HG02588 (cell line): ENCODE measurements at regions not wholly inside any gene's neighbourhood (a gene's known extent, or its start where the extent isn't known, plus 50 kb on each side); places are given as distances from the start of the nearest gene placed in this dataset.

Source experiments
- ATAC-seq: cut with Tn5 transposase; IDR thresholded peaks from one replicate; pipeline ENCODE4 v1.9.1; 2021; ENCODE audit warnings: mild to moderate bottlenecking, moderate library complexity; ENCODE audit not compliant: unreplicated experiment

DNA sequence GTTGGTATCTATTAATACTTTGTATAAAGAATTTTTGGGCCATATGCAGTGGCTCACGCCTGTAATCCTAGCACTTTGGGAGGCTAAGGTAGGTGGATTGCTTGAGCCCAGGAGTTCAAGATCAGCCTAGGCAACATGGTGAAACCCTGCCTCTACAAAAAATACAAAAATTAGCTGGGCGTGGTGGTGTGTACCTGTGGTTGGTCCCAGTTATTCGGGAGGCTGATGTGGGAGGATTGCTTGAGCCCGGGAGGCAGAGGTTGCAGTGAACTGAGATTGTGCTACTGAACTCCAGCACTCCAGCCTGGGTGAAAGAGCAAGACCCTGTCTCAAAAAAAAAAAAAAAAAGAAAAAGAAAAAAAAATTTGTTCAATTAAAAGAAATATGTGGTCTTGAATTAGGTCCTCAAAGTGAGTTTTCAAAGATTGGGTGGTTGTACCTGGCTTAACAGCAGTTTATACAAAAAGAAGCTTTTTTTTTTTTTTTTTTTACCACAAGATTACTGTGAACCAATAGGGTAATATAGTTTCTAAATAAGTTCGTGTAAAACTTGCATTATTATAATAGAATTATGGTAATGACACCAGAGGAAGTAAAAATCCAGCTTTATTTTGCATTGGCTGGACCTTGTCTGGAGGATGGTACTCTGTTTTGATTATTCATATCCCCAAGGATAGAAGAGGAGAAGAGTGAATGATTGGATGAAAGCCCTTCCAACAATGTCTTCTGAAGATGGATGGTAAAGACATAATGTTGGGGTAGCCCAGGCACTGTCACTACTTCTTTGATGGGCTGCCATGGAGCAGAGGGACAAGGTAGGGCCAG is 210.3 kb downstream of the MYCN start:
- ATAC-seq = no peak

DNA sequence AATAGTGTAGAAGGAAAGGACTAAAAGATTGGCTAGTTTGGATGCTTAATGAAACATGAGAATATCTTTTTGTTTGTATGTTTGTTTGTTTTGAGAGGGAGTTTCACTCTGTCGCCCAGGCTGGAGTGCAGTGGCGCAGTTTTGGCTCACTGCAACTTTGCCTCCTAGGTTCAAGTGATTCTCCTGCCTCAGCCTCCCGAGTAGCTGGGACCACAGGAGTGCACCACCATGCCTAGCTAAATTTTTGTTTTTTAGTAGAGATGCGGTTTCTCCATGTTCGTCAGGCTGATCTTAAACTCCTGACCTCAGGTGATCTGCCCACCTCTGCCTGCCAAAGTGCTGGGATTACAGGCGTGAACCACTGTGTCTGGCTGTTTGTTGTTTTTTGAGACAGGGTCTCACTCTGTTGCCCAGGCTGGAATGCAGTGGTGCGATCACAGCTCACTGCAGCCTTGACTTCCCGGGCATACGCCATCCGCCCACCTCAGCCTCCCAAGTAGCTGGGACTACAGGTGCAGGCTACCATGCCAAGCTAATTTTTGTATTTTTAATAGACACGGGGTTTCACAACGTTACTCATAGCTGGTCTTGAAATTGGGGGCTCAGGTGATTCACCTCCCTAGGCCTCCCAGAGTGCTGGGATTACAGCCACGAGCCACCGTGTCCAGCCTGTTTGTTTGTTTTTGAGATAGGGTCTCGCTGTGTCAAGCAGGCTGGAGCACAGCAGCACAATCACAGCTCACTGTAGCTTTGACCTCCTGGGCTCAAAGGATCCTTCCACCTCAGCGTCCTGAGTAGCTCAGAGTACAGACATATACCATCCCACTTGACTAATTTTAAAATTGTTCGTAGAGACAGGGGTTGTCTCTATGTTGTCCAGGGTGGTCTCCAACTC is 209.2 kb downstream of the MYCN start:
- ATAC-seq = no peak

DNA sequence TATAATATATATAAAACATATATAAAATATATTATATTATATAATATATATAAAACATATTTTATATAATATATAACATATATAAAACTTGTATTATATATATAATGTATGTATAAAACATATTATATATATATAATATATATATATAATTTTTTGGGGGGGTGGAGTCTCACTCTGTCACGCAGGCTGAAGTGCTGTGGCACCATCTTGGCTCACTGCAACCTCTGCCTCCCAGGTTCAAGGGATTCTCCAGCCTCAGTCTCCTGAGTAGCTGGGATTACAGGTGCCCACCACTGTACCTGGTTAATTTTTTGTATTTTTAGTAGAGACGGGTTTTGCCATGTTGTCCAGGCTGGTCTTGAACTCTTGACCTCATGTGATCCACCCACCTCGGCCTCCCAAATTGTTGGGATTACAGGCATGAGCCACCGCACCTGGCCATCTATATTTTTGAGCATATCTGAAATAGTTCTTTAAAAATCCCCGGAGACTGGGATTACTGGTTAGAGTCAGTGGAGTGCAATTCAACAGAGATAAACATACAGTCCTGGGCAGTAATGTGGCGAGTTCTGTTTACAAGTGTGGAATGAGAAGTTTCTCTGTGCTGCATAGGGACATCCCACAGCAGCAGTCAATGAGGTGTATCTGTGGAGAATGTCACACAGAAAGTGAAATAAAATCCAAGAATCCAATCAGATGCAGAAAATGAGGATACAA is 208.4 kb downstream of the MYCN start:
- ATAC-seq = no peak

DNA sequence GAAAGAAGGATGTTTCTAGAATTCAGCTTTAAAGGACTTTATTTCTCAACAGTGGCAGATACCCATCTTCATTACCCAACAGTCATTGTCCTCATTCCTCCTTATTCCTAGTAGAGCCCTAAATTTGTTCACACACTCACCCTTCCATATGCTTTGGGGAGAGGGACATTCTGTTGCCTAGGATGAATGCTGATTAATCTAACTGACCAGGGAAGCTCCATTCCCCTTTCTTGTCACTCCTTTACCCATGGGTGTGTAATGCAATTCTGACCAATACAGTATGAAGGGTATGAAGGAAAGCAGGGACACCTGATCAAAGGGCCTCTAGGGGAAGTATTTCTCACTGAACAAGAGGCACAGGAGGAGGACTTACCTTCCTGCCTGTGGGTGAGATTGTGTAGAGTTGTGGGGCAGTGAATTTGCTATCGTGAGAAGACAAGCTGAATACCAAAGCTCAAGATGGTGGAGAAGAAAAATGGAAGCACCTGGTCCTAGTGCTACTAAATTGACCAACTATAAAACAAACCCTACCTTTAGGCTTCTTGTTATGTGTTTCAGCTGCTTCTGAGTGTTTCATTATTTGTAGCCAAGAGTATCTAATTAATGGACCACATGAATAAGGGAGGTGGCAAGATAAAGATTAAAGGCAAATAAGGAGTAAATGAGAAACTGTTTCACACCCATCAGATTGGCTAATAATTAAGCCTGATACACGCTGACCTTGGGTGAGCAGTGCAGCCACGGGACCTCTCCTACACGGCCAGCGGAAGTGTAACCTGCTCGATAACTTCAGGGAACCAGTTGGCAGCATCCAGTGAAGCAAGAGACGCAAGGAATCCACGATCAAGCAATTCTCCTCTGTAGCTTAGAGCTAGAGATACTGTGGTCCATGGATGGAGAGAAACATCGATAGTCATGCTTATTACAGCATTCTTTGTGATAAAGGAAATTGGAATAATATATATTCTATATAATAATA is 202.3 kb downstream of the MYCN start:
- no peak for ATAC-seq

DNA sequence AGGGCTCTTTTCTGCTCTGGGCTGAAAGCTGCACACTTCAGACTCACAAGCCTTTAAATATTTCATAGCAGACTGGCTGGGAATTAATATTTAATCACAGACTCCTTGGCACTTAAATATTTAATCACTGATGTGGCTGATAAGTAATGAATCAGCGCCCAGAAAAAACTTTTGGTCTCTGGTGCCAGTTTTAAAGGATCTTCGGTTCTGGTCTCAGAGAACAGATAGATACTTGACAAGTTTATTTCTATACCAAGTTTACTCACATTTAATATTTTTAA is 201.2 kb downstream of the MYCN start:
- no peak for ATAC-seq

DNA sequence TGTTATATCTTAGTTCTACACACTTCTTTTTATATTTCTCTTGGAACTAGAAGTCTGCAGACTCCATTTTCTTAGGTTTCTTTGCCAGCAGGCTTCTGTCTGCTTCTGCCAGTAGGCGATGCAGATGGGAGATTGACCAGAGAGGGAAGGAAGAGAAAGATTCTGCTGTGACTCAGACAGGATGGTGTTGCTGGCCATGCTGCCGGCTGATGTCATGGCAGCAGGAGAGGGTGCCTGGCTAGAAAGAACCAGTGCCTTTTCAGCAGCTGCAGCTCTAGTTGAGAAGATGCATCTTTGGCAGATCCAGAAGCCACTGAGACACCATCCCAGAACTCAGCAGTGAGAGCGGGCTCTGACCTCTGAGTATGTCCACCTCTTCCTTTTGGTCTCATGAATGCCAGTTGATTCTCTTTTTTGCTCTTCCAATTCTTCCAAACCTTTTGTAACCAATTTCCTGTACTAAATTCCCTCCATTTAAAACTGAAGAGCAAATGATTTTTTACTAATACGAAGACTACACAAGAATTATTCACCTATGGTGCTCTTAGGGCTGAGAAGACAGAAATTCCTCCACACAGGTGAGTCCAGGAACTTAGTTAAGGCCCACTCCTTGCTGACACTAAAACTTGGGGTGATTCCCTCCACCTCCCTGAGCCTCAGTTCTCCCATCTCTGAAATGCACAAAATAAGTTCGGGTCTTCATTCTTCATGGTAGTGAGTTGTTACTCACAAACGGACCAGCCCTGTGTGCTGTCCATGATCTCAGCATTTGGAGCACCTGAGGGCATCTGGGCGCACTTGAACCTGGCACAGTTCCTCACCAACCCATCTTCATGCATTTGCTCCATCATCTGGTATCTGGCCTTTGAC is 200.7 kb downstream of the MYCN start:
- ATAC-seq = no peak

DNA sequence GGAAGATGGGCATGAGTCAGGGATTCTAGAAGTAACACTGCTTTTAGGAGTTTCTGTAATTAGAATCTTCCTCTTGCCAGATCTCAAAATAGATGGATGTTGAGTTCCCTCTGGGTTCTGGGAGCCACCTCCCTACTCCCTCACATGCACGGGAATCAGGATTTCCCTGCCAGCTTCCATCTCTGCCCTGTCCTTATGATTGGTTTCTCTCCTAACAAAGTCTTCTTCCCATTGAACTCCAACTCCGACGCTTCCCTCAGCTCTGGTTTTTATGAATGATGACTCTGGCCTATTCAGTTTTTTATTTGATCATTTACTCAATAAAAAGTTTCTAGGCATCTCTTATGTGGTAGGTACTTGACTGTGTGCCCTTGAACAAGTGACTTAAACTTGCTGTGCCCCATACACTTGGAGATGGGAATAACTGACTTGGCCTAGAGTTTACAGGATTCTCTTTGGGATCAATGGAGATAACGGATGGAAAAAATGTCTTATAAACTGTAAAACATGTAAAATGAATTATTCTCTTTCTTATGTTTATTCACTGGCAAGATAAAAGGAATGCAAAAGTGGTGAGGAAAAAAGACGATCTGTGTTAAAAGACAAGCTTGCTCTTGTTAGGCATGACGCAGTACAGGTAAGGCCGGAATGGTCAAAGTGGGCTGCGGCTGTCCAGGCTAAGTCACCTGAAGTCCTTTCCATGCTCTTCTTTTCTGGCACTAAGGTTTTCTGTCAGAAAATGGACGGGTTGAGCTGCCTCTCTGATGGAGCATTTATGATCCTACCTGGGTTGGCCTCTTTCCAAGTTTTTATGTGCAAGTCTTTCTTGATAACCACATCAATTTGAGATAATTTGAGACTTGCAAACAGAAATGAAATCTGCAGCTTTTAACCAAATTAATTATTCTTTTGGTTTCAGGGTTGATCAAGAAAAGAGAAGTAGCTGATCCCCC is 199.6 kb downstream of the MYCN start:
- no peak for ATAC-seq

DNA sequence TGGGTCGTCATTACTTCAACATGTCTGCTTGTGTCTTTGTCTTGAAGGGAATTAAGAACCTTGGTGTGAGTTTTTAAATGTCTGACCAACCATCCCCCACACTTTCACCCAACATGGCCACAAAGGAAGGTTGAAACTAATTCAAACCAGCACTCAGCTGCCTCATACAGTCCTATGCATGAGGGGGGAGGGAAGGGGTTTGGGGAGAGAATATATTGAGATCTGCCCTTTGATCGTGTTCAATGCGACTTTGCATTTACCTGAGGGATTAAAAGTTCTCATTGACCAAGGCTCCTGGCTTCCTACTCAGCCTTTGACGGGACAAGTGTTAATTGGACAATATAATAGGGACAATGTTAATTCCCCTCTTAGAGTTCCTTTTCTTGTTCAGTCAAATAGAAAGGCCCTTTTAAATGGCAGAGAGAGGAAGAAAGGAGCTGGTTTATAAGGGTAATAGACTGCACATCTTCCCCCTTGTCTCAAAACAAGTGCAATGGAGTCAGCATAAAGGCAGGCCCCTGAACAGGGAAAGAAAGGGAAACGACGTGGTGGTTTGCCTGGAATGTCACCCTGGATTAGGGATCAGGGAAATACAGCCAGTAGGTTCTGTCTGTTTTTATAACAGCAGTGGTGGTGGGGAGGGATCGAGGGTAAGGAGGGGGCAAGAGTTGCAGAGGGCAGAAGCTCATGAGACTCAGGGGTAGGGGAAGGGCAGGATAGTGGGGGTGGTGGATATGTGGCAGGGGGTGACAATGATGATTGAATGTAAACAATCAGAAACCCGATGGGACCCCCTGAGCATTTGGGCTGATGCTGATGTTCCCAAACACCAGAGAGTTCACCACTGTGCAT is 198.7 kb downstream of the MYCN start:
- ATAC-seq = no peak

DNA sequence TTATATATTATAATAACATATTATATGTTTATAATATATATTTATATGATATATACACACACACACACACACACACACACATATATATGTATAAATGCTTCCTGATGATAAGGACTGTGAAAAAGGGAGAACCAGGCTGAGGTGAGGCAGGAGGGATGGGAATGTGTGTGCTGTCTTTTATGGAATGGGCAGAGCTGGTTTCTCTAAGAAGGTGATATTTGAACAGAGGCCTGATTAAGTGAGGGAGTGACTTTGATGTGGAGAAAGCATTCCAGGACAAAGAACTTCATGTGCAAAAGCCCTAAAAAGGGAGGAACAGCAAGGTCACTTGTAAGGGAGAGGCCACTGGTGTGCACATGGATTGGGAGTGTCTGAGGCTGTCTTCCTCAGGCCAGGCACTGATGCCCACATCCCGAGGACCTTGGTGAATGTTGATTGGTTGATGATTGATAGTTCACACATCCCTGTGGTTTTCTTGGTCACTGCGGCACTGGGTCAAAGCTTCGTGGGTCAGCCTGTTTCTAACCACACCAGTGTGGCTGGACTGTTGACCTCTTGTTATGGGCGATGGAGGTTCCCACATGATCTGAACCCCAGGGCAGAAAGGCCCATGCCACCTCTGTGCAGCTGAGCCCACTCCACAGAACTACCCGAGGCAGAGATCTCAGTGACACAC is 196.9 kb downstream of the MYCN start:
- ATAC-seq = no peak

DNA sequence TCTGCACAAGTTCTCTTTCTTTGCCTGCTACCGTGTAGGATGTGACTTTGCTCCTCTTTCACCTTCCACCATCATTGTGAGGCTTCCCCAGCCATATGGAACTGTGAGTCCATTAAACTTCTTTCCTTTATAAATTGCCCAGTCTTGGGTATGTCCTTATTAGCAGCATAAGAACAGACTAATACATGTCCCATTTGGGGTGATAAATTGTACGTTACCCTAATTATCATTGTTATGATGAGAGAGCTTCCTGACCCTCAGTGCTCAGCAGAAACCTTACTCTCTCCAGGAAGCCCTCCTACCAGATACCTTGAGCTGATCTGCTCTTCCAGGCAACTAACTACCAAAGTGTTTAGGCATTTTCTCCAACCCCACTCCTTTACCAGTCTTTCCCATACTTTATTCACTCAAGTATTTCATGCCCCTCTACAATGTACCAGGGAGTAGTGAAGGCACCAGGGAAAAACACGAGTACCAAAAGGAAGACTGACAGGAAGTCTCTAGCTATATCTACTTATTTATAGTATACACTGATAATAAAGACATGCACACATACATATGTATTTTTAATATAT is 196.2 kb downstream of the MYCN start:
- no peak for ATAC-seq

DNA sequence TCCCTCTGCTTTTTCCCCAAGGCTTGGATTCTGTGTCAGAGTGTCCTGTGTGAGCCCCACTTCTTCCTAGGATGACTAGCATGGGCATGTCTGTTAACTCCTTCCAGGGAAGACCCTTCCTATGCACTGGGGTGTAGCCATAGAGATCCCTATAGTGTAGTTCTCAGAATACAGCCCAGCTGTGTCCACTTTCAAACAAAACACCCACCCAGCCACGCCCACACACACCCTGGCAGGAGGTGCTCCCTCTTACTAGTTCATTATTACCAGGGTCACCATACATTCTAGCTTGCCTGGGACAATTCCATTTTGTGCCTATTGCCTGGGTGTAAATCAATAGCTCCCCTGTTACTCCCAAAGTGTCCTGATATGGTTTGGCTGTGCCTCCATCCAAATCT is 195.6 kb downstream of the MYCN start:
- no peak for ATAC-seq

DNA sequence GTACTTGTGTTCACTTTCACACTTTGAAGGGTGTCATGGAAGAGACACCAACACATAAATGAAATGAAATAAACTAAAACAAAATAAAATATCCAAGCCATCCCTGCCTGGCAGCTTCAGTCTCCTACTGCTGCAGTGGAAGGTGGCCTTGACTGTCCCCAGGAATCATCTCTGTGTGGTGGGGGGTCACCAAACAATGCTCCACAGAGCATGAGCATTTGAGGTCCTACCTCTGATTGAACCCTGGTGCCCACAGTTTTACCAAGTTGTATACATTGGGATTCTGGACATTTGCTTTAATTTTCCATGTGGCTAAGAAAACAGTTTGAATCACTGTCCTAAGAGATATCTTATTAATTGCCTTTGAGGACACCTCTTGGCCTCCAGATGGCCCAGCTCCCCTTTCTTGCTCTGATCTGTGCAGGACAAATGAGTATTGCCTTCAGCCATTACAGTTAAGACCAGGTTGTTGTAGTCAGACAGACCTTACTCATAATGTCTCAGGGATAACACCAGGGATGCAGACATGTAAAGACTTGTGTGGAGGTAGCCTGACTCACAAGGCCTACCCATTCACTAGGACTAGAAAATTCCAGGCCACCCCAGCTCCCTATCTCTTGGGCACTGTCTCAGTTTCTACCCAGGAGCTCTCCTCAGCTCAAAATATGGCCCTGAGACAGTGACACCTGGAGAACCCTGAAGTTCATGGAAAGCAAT is 195.0 kb downstream of the MYCN start:
- ATAC-seq = no peak

DNA sequence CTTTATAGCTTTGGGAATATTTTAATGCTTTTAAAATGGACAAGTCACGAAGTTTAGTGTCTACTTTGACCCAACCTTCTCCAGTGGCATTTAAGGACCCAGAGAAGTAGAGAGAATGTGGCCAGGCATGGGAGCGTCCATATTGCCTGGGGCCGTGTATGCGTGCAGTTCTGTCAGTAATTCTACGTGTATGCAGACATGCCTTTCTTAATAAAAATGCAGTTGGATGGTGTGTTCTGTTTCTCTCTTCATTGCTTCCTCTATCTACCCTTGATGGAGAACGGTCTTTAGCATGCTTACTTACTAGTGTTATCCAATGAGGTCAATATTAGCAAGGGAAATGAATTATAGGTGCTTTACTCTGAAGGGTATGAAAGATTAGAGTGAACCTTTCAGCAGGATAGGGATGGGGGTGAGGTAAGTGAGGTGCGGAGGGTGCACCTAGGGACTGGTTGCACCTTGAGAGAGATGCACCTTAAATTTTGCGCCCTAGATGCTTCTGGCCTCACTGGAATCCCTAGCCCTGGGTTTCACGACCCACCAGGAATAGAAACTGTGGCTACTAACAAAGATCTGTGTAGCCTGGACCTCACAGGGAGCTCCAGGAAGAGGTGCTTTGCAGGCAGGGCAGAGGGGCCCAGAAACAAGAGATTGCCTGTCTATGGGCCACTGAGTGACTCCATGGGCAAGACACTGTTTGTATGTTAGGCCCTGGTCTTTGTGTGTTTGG is 194.3 kb downstream of the MYCN start:
- no peak for ATAC-seq

DNA sequence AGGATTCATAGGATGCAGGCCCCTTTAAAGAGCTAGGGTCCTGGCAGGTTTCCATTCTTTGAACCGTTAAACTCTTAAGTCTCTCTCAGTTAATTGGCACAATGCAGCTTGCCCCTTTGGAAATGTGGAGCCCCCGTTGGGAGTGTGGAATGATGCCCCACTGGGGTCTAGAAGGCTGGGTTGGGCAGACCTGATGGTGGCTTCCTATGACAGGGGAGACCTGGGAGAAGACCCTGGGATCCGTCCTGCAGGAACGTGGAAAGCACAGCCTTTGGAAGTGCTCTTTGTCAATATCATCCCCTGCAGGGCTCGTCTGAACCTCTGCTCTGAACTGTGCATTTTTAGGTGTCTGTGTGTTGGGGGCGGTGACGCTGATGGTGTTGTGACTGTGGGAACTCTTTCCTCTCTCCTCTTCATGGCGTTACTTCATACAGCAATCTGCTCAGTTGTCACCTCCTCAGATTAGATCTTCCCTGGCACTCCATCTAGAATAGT is 190.6 kb downstream of the MYCN start:
- no peak for ATAC-seq

DNA sequence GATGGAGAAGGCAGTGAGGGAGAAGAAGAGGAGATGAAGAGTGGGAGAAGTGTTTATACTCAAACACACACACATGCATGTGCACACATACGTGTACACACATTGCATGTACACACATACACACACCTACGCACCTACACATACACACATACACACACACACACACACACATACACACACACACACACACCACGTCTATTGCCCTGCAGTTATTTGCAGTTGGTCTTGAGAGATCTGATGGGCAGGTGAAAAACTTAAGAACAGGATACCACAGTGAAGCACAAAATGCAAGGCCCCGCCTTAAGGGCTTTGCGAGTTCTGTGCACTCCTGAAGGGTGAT is 190.2 kb downstream of the MYCN start:
- no peak for ATAC-seq
